Neural progenitor cell (in vitro differentiated cells): ENCODE measurements at regions not wholly inside any gene's neighbourhood (a gene's known extent, or its start where the extent isn't known, plus 50 kb on each side); places are given as distances from the start of the nearest gene placed in this dataset.

ENCODE experiments used
- DNase-seq: peaks from one replicate; pipeline ENCODE4 v3.0.0-alpha.2; 2016; ENCODE audit warnings: low spot score
- H2AFZ ChIP-seq: fragments of 200-600 bp; sonication (generic); replicated peaks from 2 replicates; pipeline ENCODE4 v1.6.1; 2016; ENCODE audit warnings: antibody characterized with exemption
- H3F3A ChIP-seq: fragments of 200-600 bp; sonication (generic); 2 replicates; pipeline ENCODE4 v1.6.1; 2016; ENCODE audit warnings: antibody characterized with exemption, low read depth
- H3K27ac ChIP-seq: fragments of 200-600 bp; sonication (generic); 2 replicates; pipeline ENCODE4 v1.5.1; 2016; ENCODE audit warnings: mild to moderate bottlenecking
- H3K27me3 ChIP-seq: fragments of 200-600 bp; sonication (generic); 2 replicates; pipeline ENCODE4 v1.6.1; 2016; ENCODE audit warnings: mild to moderate bottlenecking, moderate library complexity
- H3K36me3 ChIP-seq: fragments of 200-600 bp; sonication (generic); 2 replicates; pipeline ENCODE4 v1.5.1; 2016
- H3K4me1 ChIP-seq: fragments of 200-600 bp; sonication (generic); 2 replicates; pipeline ENCODE4 v1.6.1; 2016; ENCODE audit warnings: mixed run types
- H3K4me2 ChIP-seq: fragments of 200-600 bp; sonication (generic); 2 replicates; pipeline ENCODE4 v1.6.1; 2016
- H3K4me3 ChIP-seq: fragments of 200-600 bp; sonication (generic); 2 replicates; pipeline ENCODE4 v1.5.1; 2016
- H3K79me2 ChIP-seq: fragments of 200-600 bp; sonication (generic); 2 replicates; pipeline ENCODE4 v1.6.1; 2016; ENCODE audit warnings: low read depth
- H3K9ac ChIP-seq: fragments of 200-600 bp; sonication (generic); 2 replicates; pipeline ENCODE4 v1.6.1; 2016
- H3K9me3 ChIP-seq: fragments of 200-600 bp; sonication (generic); 2 replicates; pipeline ENCODE4 v1.5.1; 2016; ENCODE audit warnings: low read depth
- H4K20me1 ChIP-seq: fragments of 200-600 bp; sonication (generic); 2 replicates; pipeline ENCODE4 v1.6.1; 2016; ENCODE audit warnings: low read depth
- H3K27ac Mint-ChIP-seq: 3 replicates; pipeline ENCODE4 v1.8.0; 2021; ENCODE audit warnings: mixed read lengths
- H3K27me3 Mint-ChIP-seq: 2 replicates; pipeline ENCODE4 v1.8.0; 2022; ENCODE audit warnings: low read depth, mild to moderate bottlenecking, inconsistent platforms, moderate library complexity, mixed read lengths; ENCODE audit not compliant: insufficient read depth
- H3K36me3 Mint-ChIP-seq: 3 replicates; pipeline ENCODE4 v1.8.0; 2021; ENCODE audit warnings: mixed read lengths
- H3K4me1 Mint-ChIP-seq: 3 replicates; pipeline ENCODE4 v1.8.0; 2021; ENCODE audit warnings: mixed read lengths
- H3K4me3 Mint-ChIP-seq: 3 replicates; pipeline ENCODE4 v1.8.0; 2021; ENCODE audit warnings: mild to moderate bottlenecking, moderate library complexity, mixed read lengths
- H3K9me3 Mint-ChIP-seq: 3 replicates; pipeline ENCODE4 v1.8.0; 2020; ENCODE audit warnings: mixed read lengths
- EZH2 ChIP-seq: fragments of 200-600 bp; sonication (generic); IDR thresholded peaks from 2 replicates; pipeline ENCODE4 v1.6.1; 2017; ENCODE audit warnings: antibody characterized with exemption, mild to moderate bottlenecking, moderate library complexity
- EZH2phosphoT487 ChIP-seq: fragments of 200-600 bp; sonication (generic); IDR thresholded peaks from 2 replicates; pipeline ENCODE4 v1.6.1; 2017; ENCODE audit warnings: antibody characterized with exemption
- TF ChIP-seq, protein P1 (sequence below): fragments of 200-600 bp; sonication (generic); IDR thresholded peaks from 2 replicates; pipeline ENCODE4 v1.5.1; 2017; ENCODE audit warnings: antibody characterized with exemption, mild to moderate bottlenecking

DNA sequence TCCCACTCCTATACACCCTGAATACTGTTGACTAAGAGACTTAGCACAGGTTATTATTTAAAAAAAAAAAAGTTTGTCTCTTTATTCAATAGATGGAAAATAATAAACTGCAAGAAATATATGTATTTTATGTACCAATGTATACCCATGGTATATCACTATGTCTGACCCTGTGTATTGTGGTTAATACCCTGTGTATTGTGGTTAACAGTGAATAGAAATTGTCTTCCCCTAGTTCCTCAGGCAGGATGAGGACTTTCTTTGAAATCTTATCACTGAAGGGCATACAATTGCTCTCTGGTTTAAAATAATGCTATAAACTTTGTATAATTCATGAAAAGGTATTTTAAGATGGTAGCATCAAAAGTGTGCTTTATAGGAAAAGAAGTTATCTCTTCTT lies 80.0 kb upstream of the TMEM106B start:
- H3K27me3 Mint-ChIP-seq: no peaks in the 10 kb centered on the region
- no peak overlapping the region for H3K4me3 Mint-ChIP-seq
- H2AFZ ChIP-seq: no peak overlapping the region
- no peaks in the 10 kb centered on the region for H3K79me2 ChIP-seq
- H4K20me1 ChIP-seq: no peaks in the 10 kb centered on the region
- no peak overlapping the region for H3K4me2 ChIP-seq
- no peak overlapping the region for H3K4me3 ChIP-seq
- no peaks in the 10 kb centered on the region for H3K4me1 ChIP-seq
- no peak for DNase-seq
- no peaks in the 10 kb centered on the region for H3K4me1 Mint-ChIP-seq
- H3F3A ChIP-seq: no peaks in the 10 kb centered on the region
- no peak overlapping the region for H3K27ac Mint-ChIP-seq
- H3K9me3 Mint-ChIP-seq: no peaks in the 10 kb centered on the region
- H3K9me3 ChIP-seq: no peaks in the 10 kb centered on the region
- no peaks in the 10 kb centered on the region for H3K36me3 Mint-ChIP-seq
- no peak overlapping the region for H3K27ac ChIP-seq
- TF ChIP-seq, protein P1, sequence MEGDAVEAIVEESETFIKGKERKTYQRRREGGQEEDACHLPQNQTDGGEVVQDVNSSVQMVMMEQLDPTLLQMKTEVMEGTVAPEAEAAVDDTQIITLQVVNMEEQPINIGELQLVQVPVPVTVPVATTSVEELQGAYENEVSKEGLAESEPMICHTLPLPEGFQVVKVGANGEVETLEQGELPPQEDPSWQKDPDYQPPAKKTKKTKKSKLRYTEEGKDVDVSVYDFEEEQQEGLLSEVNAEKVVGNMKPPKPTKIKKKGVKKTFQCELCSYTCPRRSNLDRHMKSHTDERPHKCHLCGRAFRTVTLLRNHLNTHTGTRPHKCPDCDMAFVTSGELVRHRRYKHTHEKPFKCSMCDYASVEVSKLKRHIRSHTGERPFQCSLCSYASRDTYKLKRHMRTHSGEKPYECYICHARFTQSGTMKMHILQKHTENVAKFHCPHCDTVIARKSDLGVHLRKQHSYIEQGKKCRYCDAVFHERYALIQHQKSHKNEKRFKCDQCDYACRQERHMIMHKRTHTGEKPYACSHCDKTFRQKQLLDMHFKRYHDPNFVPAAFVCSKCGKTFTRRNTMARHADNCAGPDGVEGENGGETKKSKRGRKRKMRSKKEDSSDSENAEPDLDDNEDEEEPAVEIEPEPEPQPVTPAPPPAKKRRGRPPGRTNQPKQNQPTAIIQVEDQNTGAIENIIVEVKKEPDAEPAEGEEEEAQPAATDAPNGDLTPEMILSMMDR: no peak
- TF ChIP-seq EZH2: no peak
- TF ChIP-seq EZH2phosphoT487: no peak
- no peaks in the 10 kb centered on the region for H3K27me3 ChIP-seq
- H3K36me3 ChIP-seq: no peaks in the 10 kb centered on the region
- no peak overlapping the region for H3K9ac ChIP-seq

DNA sequence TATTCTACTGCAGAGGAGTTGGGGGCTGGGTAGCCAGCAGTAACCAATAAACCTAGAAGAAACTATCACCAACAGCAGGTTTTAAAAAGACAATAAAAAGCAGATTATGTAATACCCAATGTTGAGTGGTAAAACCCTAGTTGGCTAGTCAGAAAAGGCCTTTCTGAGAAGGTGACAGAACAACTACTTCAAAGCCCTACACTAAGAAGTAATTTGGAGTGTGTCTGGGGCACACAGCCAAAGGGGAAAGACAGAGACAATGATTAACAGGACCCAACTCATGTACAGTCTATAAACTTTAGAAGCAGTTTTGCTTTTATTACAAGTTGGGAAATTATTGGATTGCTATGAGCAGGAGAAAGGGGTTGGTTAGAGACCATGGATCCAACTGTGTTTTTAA lies 77.2 kb upstream of the TMEM106B start:
- H3F3A ChIP-seq: no peaks in the 10 kb centered on the region
- no peak overlapping the region for H3K4me3 ChIP-seq
- no peaks in the 10 kb centered on the region for H3K9me3 Mint-ChIP-seq
- H3K27me3 ChIP-seq: no peaks in the 10 kb centered on the region
- no peak for DNase-seq
- H4K20me1 ChIP-seq: no peaks in the 10 kb centered on the region
- H3K4me1 Mint-ChIP-seq: peaks cover 2% of the 10 kb centered on the region
- H2AFZ ChIP-seq: no peak overlapping the region
- no peak overlapping the region for H3K4me2 ChIP-seq
- H3K27me3 Mint-ChIP-seq: no peaks in the 10 kb centered on the region
- H3K9me3 ChIP-seq: no peaks in the 10 kb centered on the region
- H3K27ac ChIP-seq: no peak overlapping the region
- H3K36me3 Mint-ChIP-seq: no peaks in the 10 kb centered on the region
- no peak overlapping the region for H3K9ac ChIP-seq
- TF ChIP-seq EZH2phosphoT487 (no peak), EZH2 (no peak)
- TF ChIP-seq, protein P1: no peak
- no peak overlapping the region for H3K27ac Mint-ChIP-seq
- no peaks in the 10 kb centered on the region for H3K36me3 ChIP-seq
- H3K4me3 Mint-ChIP-seq: no peak overlapping the region
- no peaks in the 10 kb centered on the region for H3K79me2 ChIP-seq
- no peaks in the 10 kb centered on the region for H3K4me1 ChIP-seq

GRCh38 chr7:12136523-12136922 lies 74.6 kb upstream of the TMEM106B start:
- Mint-ChIP-seq H3K27me3 (no peaks in the 10 kb centered on the region), H3K27ac (no peak overlapping the region), H3K9me3 (no peaks in the 10 kb centered on the region), H3K4me3 (no peak overlapping the region), H3K4me1 (peaks cover 2% of the 10 kb centered on the region), H3K36me3 (no peaks in the 10 kb centered on the region)
- H3K9me3 ChIP-seq: no peaks in the 10 kb centered on the region
- no peaks in the 10 kb centered on the region for H3K27me3 ChIP-seq
- H3K4me3 ChIP-seq: no peak overlapping the region
- no peaks in the 10 kb centered on the region for H3K79me2 ChIP-seq
- H3K4me2 ChIP-seq: no peak overlapping the region
- no peaks in the 10 kb centered on the region for H4K20me1 ChIP-seq
- no peaks in the 10 kb centered on the region for H3K36me3 ChIP-seq
- TF ChIP-seq EZH2 (no peak), EZH2phosphoT487 (no peak)
- TF ChIP-seq, protein P1: no peak
- no peak overlapping the region for H3K9ac ChIP-seq
- H2AFZ ChIP-seq: no peak overlapping the region
- DNase-seq: no peak
- no peak overlapping the region for H3K27ac ChIP-seq
- no peaks in the 10 kb centered on the region for H3F3A ChIP-seq
- H3K4me1 ChIP-seq: no peaks in the 10 kb centered on the region

DNA sequence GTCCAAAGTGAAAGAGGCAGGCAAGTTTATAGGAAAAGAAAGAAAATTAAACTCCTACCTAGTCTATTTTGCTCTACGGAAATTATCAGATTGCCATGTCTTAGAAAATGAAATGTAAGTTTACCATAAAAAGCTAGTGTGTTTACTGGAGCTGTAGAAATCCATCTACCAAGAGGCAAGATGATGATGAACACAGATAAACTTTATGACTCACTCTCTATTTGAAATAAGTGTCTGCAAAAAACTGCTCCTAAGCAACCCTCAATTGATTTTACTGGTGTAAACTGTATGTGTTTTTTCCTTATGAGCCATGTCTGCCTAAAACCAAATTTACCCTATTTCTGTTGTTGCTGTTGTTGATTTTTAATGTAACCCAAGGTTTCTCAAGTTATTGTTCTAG lies 73.8 kb upstream of the TMEM106B start:
- Histone ChIP-seq H3K27ac (no peak overlapping the region), H3K4me1 (no peaks in the 10 kb centered on the region), H3F3A (no peaks in the 10 kb centered on the region), H3K4me2 (no peak overlapping the region), H3K36me3 (no peaks in the 10 kb centered on the region), H3K9ac (no peak overlapping the region), H3K4me3 (no peak overlapping the region), H3K9me3 (no peaks in the 10 kb centered on the region), H2AFZ (no peak overlapping the region), H3K27me3 (no peaks in the 10 kb centered on the region), H4K20me1 (no peaks in the 10 kb centered on the region), H3K79me2 (no peaks in the 10 kb centered on the region)
- TF ChIP-seq EZH2phosphoT487 (no peak), EZH2 (no peak)
- TF ChIP-seq, protein P1: no peak
- DNase-seq: no peak
- H3K36me3 Mint-ChIP-seq: no peaks in the 10 kb centered on the region
- H3K27ac Mint-ChIP-seq: no peak overlapping the region
- no peak overlapping the region for H3K4me3 Mint-ChIP-seq
- H3K27me3 Mint-ChIP-seq: peaks cover 2% of the 10 kb centered on the region
- peaks cover 2% of the 10 kb centered on the region for H3K4me1 Mint-ChIP-seq
- H3K9me3 Mint-ChIP-seq: no peaks in the 10 kb centered on the region
